Naive thymus-derived CD4-positive, alpha-beta T cell (primary cell): ENCODE measurements at regions not wholly inside any gene's neighbourhood (a gene's known extent, or its start where the extent isn't known, plus 50 kb on each side); places are given as distances from the start of the nearest gene placed in this dataset.

Source experiments
- ATAC-seq: fragments of 150-1000 bp; cut with Tn5 transposase; 2 replicates; pipeline ENCODE4 v1.10.0; 2021; ENCODE audit warnings: mild to moderate bottlenecking, moderate library complexity
- CTCF ChIA-PET: fragments of 350-600 bp; sonication (Branson Sonifier 250); formaldehyde crosslinking; loops from one replicate; lab custom pipeline; 2021; ENCODE audit warnings: antibody characterized with exemption; lab: Charles Lee
- POLR2A ChIA-PET: fragments of 350-600 bp; sonication (Branson Sonifier 250); formaldehyde crosslinking; loops from one replicate; lab custom pipeline; 2021; ENCODE audit warnings: antibody characterized with exemption, inconsistent platforms; lab: Charles Lee
- DNase-seq, 9 donors: peaks; one replicate each; pipeline versions ENCODE4 v3.0.0 to v3.0.0-alpha.2; 2020 to 2022; ENCODE audit warnings: mixed read lengths in 1 of 9
- H3K27ac ChIP-seq: one replicate; pipeline ENCODE4 v1.7.0; 2013; ENCODE audit warnings: mild to moderate bottlenecking, low read depth, low read length, moderate library complexity
- H3K27me3 ChIP-seq, 2 donors: one replicate each; pipeline ENCODE4 v1.7.0; 2013; ENCODE audit warnings: low read length in 2 of 2, mild to moderate bottlenecking in 2 of 2, moderate library complexity in 2 of 2; ENCODE audit not compliant: control insufficient read depth in 2 of 2, insufficient read depth in 2 of 2
- H3K36me3 ChIP-seq, 3 experiments: 1 replicate in 2 of 3; 2 replicates in 1 of 3; pipeline ENCODE4 v1.7.0; 2013; ENCODE audit warnings: low read length in 3 of 3, mild to moderate bottlenecking in 3 of 3, moderate library complexity in 1 of 3; ENCODE audit not compliant: insufficient read depth in 3 of 3, control insufficient read depth in 2 of 3
- H3K4me1 ChIP-seq, 2 donors: one replicate each; pipeline ENCODE4 v1.7.0; 2013; ENCODE audit warnings: low read length in 2 of 2, mild to moderate bottlenecking in 2 of 2, moderate library complexity in 1 of 2; ENCODE audit not compliant: control insufficient read depth in 2 of 2, insufficient read depth in 2 of 2
- H3K4me3 ChIP-seq: 2 replicates; pipeline ENCODE4 v1.7.0; 2013; ENCODE audit warnings: mild to moderate bottlenecking, low read length
- H3K9me3 ChIP-seq, 3 experiments: 1 replicate in 2 of 3; 2 replicates in 1 of 3; pipeline ENCODE4 v1.7.0; 2013; ENCODE audit warnings: low read length in 3 of 3; ENCODE audit not compliant: control insufficient read depth in 2 of 3
- H3K27ac Mint-ChIP-seq, 9 donors: one replicate each; pipeline ENCODE4 v1.8.0; 2020 to 2022; ENCODE audit warnings: mixed read lengths in 9 of 9, mild to moderate bottlenecking in 8 of 9, moderate library complexity in 5 of 9, inconsistent platforms in 2 of 9
- H3K27me3 Mint-ChIP-seq, 5 donors: one replicate each; pipeline ENCODE4 v1.8.0; 2021 to 2022; ENCODE audit warnings: mixed read lengths in 5 of 5, mild to moderate bottlenecking in 1 of 5
- H3K36me3 Mint-ChIP-seq, 5 donors: one replicate each; pipeline ENCODE4 v1.8.0; 2020 to 2022; ENCODE audit warnings: mixed read lengths in 5 of 5, mild to moderate bottlenecking in 3 of 5, inconsistent platforms in 1 of 5
- H3K4me1 Mint-ChIP-seq, 7 donors: one replicate each; pipeline ENCODE4 v1.8.0; 2020 to 2022; ENCODE audit warnings: mixed read lengths in 7 of 7, mild to moderate bottlenecking in 3 of 7, inconsistent platforms in 1 of 7
- H3K4me3 Mint-ChIP-seq, 10 donors: one replicate each; pipeline ENCODE4 v1.8.0; 2020 to 2022; ENCODE audit warnings: mild to moderate bottlenecking in 10 of 10, mixed read lengths in 10 of 10, moderate library complexity in 6 of 10, inconsistent platforms in 2 of 10
- H3K9me3 Mint-ChIP-seq, 11 donors: one replicate each; pipeline ENCODE4 v1.8.0; 2020 to 2022; ENCODE audit warnings: mixed read lengths in 11 of 11, mild to moderate bottlenecking in 4 of 11, inconsistent platforms in 1 of 11, moderate library complexity in 1 of 11
- intact Hi-C, 2 donors: fragments of 100-400 bp; cut with micrococcal nuclease; formaldehyde crosslinking; loops; one replicate each; pipeline ENCODE4 v1.15.1; 2023

DNA sequence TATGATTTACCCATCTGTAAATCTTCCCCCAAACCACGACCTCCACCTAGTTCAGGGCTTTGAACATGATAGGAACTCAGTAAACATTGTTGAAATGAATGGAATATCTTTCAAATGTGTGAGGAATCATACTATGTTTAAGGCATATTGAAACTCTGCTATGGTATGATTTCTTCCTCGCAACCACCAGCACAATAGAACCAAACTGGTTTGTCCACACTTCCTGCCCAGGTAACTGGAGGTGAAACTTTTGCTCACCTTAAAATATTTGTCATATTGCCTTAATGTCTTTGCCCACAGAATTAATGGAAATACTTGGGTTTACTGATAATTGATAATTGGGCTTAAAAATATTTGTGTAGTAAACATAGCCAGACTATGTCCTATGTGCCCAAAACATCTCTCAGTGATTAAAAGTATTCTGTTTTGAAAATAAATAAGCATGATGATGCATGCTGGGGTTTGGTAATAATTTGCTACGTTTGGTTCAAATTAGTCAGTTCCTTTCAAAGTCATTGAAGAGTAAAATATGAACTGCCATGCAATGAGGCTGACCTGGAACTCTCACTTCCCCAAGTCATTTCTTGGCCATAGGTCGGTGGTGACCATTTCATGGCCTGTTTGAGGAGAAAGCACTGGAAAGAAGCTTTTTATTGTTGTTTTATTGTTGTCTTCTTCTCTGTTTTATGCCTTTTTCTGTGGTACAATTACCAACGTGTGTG is 73.3 kb downstream of the TNFSF18 start:
- H3K36me3 ChIP-seq: no peaks in the 10 kb centered on the region
- Mint-ChIP-seq H3K27me3 (peaks cover 0 to 4% (median 0%) of the 10 kb centered on the region in 5 donors), H3K36me3 (no peaks in the 10 kb centered on the region), H3K4me3 (no peak overlapping the region), H3K27ac (no peak overlapping the region), H3K9me3 (peaks cover 0 to under 1% (median 0%) of the 10 kb centered on the region in 11 donors), H3K4me1 (peaks cover 0 to 4% (median 0%) of the 10 kb centered on the region in 7 donors)
- CTCF ChIA-PET: interaction anchor here (0.7 kb wide), 1 partner anchor 233 kb away, joined by 3 read pairs; no protein-coding TSS in a partner anchor
- POLR2A ChIA-PET: no interaction called here
- no peak for DNase-seq
- ATAC-seq: no peak
- intact Hi-C loops: no loop called here
- H3K27ac ChIP-seq: no peak overlapping the region
- H3K27me3 ChIP-seq: no peaks in the 10 kb centered on the region
- no peaks in the 10 kb centered on the region for H3K9me3 ChIP-seq
- no peaks in the 10 kb centered on the region for H3K4me1 ChIP-seq
- no peak overlapping the region for H3K4me3 ChIP-seq

DNA sequence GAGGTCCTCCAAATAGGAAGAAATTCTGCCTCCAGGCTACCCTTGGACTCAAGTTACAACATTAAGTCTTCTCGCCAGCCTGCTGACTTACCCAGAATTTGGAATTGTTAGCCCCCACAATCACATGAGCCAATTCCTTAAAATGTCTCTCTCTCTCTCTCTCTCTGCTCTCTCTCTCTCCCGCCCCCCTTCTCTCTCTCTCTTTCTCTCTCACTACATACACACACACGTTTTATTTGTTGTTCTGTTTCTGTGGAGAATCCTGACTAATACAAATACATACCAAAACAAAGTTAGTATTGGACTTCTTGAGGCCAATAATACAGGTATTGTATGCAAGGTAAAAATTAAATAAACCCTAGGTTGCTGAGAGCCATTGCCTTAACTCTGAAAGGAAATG is 72.1 kb downstream of the TNFSF18 start:
- peaks cover 0 to 4% (median 0%) of the 10 kb centered on the region in 5 donors for H3K27me3 Mint-ChIP-seq
- peaks cover 0 to 1% (median 0%) of the 10 kb centered on the region in 11 donors for H3K9me3 Mint-ChIP-seq
- CTCF ChIA-PET: no interaction called here
- Histone ChIP-seq H3K36me3 (no peaks in the 10 kb centered on the region), H3K27me3 (no peaks in the 10 kb centered on the region), H3K9me3 (no peaks in the 10 kb centered on the region), H3K4me3 (no peak overlapping the region), H3K27ac (no peak overlapping the region), H3K4me1 (no peaks in the 10 kb centered on the region)
- peaks cover 0 to 2% (median 0%) of the 10 kb centered on the region in 7 donors for H3K4me1 Mint-ChIP-seq
- no peaks in the 10 kb centered on the region for H3K36me3 Mint-ChIP-seq
- H3K27ac Mint-ChIP-seq: no peak overlapping the region
- no peak for ATAC-seq
- POLR2A ChIA-PET: no interaction called here
- no peak overlapping the region for H3K4me3 Mint-ChIP-seq
- DNase-seq: no peak
- intact Hi-C loops: no loop called here

DNA sequence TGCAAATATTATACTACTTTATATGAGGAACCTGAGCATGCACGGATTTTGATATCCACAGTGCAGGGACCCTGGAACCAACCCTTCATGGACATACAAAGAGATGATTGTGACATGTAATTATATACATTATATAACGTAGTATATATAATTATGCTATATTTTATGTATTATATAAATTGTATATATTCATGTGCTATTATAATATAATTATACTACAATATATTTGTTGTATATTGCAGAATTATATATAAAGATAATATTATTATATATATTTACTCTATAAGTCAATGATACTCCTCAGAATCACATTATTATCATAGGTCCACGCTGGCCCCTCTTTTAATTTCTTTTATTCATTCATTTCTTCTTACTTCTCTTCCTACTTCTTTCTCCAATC is 70.9 kb downstream of the TNFSF18 start:
- DNase-seq (no peak), ATAC-seq (no peak)
- H3K36me3 ChIP-seq: no peaks in the 10 kb centered on the region
- H3K27ac Mint-ChIP-seq: no peak overlapping the region
- H3K27me3 Mint-ChIP-seq: peaks cover 0 to 4% (median 0%) of the 10 kb centered on the region in 5 donors
- CTCF ChIA-PET: no interaction called here
- POLR2A ChIA-PET: no interaction called here
- H3K4me3 ChIP-seq: no peak overlapping the region
- H3K36me3 Mint-ChIP-seq: no peaks in the 10 kb centered on the region
- no peak overlapping the region for H3K27ac ChIP-seq
- intact Hi-C loops: no loop called here
- no peak overlapping the region for H3K4me3 Mint-ChIP-seq
- H3K9me3 Mint-ChIP-seq: peaks cover 0 to 1% (median 0%) of the 10 kb centered on the region in 11 donors
- H3K9me3 ChIP-seq: no peaks in the 10 kb centered on the region
- peaks cover 0 to 2% (median 0%) of the 10 kb centered on the region in 7 donors for H3K4me1 Mint-ChIP-seq
- no peaks in the 10 kb centered on the region for H3K4me1 ChIP-seq
- H3K27me3 ChIP-seq: no peaks in the 10 kb centered on the region

DNA sequence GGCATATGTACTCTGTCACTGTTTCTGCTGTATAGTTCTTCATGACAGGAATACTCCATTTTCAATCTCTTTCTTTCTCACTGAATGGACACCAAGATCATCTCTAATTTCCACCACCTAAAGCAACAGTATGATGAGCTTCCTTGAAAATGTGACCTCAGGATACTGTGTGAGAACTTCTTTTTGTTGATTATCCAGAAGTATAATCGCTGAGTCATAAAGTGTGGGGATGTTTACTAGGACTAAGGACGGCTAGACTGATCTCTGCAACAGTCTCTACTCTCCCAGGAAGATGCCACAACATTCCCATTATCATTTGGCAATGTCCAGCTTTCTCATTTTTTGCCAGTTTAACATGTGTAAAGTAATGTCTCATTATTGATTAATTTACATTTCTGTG is 70.3 kb downstream of the TNFSF18 start:
- no peaks in the 10 kb centered on the region for H3K36me3 ChIP-seq
- Mint-ChIP-seq H3K9me3 (peaks cover 0 to 1% (median 0%) of the 10 kb centered on the region in 11 donors), H3K27ac (no peak overlapping the region), H3K4me3 (no peak overlapping the region), H3K27me3 (peaks cover 0 to 4% (median 0%) of the 10 kb centered on the region in 5 donors), H3K4me1 (peaks cover 0 to 2% (median 0%) of the 10 kb centered on the region in 7 donors), H3K36me3 (no peaks in the 10 kb centered on the region)
- ChIA-PET CTCF (no interaction called here), POLR2A (interaction anchor here (0.6 kb wide), 1 partner anchor 62 kb away, joined by 3 read pairs; no protein-coding TSS in a partner anchor)
- intact Hi-C loops: no loop called here
- no peak overlapping the region for H3K4me3 ChIP-seq
- H3K27ac ChIP-seq: no peak overlapping the region
- no peaks in the 10 kb centered on the region for H3K27me3 ChIP-seq
- ATAC-seq: no peak
- no peaks in the 10 kb centered on the region for H3K4me1 ChIP-seq
- DNase-seq: no peak
- H3K9me3 ChIP-seq: no peaks in the 10 kb centered on the region

DNA sequence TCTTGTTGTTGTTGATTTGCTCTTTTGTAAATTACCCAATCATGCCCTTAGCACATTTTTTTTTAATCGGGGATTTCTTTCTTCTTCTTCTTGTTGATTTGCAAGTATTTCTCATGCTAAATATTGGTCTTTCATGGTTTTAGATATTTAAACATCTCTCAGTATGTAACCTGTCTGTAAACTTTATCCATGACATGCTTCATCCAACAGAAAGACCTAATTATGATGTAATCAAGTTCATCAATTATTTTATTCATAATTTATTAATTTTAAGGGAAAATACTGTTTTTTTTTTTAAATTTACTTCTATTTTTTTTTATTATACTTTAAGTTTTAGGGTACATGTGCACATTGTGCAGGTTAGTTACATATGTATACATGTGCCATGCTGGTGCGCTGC is 69.8 kb downstream of the TNFSF18 start:
- H3K9me3 Mint-ChIP-seq: peaks cover 0 to 1% (median 0%) of the 10 kb centered on the region in 11 donors
- H3K4me1 ChIP-seq: no peaks in the 10 kb centered on the region

More for the DNA sequence above, 69.8 kb downstream of the TNFSF18 start:
- H3K27me3 ChIP-seq: no peaks in the 10 kb centered on the region
- no peaks in the 10 kb centered on the region for H3K9me3 ChIP-seq
- Mint-ChIP-seq H3K27me3 (peaks cover 0 to 4% (median 0%) of the 10 kb centered on the region in 5 donors), H3K4me3 (no peak overlapping the region), H3K27ac (no peak overlapping the region), H3K4me1 (peaks cover 0 to 2% (median 0%) of the 10 kb centered on the region in 7 donors), H3K36me3 (no peaks in the 10 kb centered on the region)
- H3K27ac ChIP-seq: no peak overlapping the region
- H3K36me3 ChIP-seq: no peaks in the 10 kb centered on the region
- H3K4me3 ChIP-seq: no peak overlapping the region
- no peak for ATAC-seq
- ChIA-PET POLR2A (interaction anchor here (0.6 kb wide), 1 partner anchor 62 kb away, joined by 3 read pairs; no protein-coding TSS in a partner anchor), CTCF (no interaction called here)
- intact Hi-C loops: no loop called here
- no peak for DNase-seq
